ENCODE measurements at regions not wholly inside any gene's neighbourhood (a gene's known extent, or its start where the extent isn't known, plus 50 kb on each side); places are given as distances from the start of the nearest gene placed in this dataset.
"Not testable (repeated sequence)": the region's sequence is repeated elsewhere in the genome, so short reads cannot be mapped to it uniquely, and the experiment has no call there.

GRCh38 chr10:118870467-118871243, 115.9 kb upstream of the CACUL1 start:
- no peak for DNase-seq (ENCODE audit: low read depth in 2 of 2)

DNA sequence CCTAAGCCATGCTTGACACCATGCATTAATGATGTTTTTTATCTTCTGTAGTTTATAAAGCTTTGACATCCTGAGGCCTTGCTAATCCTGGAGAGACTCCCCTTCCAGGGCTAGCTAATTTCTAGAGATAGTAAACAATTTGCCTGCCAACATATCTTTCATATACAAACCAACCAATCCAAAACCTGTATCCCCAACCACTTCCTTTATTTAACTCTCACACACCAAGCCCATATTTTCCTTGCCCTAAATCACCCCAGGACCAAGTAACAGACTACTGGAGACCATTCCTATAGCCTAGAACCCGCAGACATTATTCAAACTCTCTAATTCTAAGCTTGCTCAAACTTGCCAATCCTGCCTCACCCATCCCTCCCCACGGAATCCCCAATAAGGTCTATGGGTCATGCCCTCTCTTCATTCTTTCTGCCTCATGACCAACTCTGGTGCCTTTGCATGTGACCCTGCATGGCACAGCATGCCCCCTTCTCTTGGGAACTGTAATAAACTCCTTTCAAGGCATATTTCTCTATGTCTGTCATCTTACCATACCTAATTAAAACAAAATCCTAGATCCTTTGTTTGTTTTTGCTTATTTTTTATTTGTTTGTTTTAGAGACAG, 116.6 kb upstream of the CACUL1 start:
- no peak for DNase-seq (ENCODE audit: low read depth in 2 of 2)

DNA sequence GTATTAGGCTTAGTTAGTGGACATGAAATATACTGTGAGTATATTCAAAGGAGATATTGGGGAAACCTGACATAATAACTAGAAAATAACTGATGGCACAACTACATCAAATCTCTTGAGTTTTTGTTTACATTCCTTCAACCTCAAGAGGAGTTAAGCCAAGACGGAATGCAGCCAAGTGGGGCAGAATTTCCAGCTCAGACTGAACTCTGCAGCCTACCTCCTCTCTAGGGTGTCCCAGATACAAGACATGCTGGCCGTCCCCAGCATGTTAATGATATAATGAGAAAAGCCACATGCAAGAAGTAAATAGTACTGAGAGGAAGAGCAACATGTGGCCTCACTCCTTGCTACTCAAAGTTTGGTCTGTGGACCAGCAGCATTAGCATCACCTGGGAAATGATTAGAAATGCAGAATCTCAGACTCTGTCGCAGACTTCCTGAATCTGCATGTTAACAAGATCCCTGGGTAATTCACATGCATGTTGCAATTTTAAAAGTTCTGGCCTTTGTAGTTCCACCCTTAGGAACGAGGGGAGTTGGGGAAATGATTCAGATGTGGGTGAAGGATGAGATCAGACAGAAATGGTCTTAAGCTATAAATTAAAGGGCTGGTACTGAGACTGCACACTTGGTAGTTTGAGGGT, 118.4 kb upstream of the CACUL1 start:
- DNase-seq (ENCODE audit: low read depth in 2 of 2), result no peak

- no peak for DNase-seq (ENCODE audit: low read depth in 2 of 2)
Observed at GRCh38 chr10:118873738-118874105, 119.0 kb upstream of the CACUL1 start.

- DNase-seq (ENCODE audit: low read depth in 2 of 2), result no peak
Observed at GRCh38 chr10:118874171-118874570, 119.4 kb upstream of the CACUL1 start.

GRCh38 chr10:118875087-118875486, 120.3 kb upstream of the CACUL1 start:
- no peak for DNase-seq (ENCODE audit: low read depth in 2 of 2)

GRCh38 chr10:118882741-118883140, 128.0 kb upstream of the CACUL1 start:
- DNase-seq (ENCODE audit: low read depth in 2 of 2), result no peak

DNA sequence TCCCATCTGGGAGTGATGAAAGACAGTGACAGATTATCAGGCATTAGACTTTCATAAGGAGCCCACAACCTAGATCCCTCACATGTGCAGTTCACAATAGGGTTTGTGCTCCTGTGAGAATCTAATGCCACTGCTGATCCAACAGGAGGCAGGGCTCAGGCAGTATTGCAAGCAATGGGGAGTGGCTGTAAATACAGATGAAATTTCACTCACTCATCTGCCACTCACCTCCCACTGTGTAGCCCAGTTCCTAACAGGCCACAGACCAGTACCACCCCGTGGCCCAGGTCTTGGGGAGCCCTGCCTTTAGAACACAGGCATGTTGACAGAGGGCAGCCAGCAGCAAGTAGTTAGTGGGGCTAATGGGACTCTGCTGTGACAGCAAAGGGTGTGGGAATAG, 137.3 kb upstream of the NANOS1 start:
- DNase-seq (ENCODE audit: low read depth in 2 of 2), result no peak

DNA sequence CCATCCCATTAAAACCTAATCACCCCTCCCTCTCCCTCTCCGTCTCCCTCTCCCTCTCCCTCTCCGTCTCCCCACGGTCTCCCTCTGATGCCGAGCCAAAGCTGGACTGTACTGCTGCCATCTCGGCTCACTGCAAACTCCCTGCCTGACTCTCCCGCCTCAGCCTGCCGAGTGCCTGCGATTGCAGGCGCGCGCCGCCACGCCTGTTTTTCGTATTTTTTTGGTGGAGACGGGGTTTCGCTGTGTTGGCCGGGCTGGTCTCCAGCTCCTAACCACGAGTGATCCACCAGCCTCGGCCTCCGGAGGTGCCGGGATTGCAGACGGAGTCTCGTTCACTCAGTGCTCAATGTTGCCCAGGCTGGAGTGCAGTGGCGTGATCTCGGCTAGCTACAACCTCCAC, 134.6 kb upstream of the NANOS1 start:
- not testable (repeated sequence) for DNase-seq (ENCODE audit: low read depth in 2 of 2)

GRCh38 chr10:118900617-118901016, 128.9 kb upstream of the NANOS1 start:
- no peak for DNase-seq (ENCODE audit: low read depth in 2 of 2)

DNA sequence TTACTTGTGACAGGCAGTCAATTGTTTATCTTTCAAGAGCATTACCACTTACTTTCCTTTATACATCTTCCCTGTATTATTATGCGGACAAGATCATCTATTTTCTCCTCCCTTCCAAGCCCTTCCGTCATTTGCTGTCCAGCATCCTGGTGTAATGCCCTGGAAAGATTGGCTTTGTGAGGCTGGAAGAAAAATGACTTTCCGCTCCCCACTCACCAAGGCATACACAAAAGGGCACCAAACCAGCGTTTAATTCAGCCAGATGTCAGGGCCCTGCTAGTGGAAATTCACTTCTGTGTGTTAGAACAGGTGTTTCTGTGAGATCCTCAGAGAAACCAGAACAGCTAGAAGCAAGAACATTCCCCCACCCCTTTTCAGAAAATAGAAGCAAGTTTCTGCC, 128.1 kb upstream of the NANOS1 start:
- no peak for DNase-seq (ENCODE audit: low read depth in 2 of 2)

DNA sequence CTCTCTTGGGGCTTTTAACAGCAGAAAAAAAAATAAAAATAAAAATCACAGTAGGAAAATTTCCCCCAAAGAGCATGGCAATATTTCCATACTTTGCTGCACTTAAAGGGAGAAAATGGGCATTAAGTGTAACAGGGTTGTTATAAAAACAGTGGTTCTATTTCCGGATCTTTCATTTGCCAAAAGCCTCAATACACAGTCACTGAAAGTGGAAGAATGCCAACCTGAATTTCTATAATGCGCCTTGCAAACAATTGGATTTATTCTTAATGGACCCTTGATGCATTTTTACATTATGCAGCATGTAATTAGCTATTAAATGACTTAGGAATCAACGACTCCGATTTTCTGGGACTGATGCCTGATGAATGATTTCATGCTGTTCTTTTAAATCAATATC, 127.6 kb upstream of the NANOS1 start:
- DNase-seq (ENCODE audit: low read depth in 2 of 2), result no peak

GRCh38 chr10:118902656-118903055, 126.9 kb upstream of the NANOS1 start:
- DNase-seq (ENCODE audit: low read depth in 2 of 2), result not testable (repeated sequence)

- no peak for DNase-seq (ENCODE audit: low read depth in 2 of 2)
Observed at GRCh38 chr10:118903251-118903650, 126.3 kb upstream of the NANOS1 start.

- no peak for DNase-seq (ENCODE audit: low read depth in 2 of 2)
Observed at GRCh38 chr10:118903691-118904090, 125.8 kb upstream of the NANOS1 start.

- DNase-seq (ENCODE audit: low read depth in 2 of 2), result no peak
Observed at GRCh38 chr10:118904286-118904685, 125.2 kb upstream of the NANOS1 start.

DNA sequence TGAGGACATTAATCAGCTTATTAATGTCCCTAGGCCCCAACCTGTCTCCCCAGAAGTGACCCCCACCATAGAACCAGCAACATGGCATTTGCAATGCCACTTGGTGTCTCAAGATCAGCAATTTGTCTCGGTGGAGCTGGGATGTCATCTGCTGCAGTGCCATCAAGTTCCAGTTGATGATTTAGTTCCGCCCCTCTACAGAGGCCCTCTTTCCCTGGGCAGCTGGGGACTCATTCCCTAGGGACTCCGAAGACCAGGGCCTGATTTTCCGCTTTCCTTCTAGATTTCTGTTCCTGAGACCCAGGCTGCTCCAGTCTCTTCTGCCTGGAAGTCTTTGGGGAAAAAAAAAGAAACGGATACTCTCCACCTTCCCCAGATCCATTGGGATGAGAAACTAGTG, 122.5 kb upstream of the NANOS1 start:
- DNase-seq (ENCODE audit: low read depth in 2 of 2), result no peak

GRCh38 chr10:118908557-118909256, 120.8 kb upstream of the NANOS1 start:
- DNase-seq (ENCODE audit: low read depth in 2 of 2), result no peak

- DNase-seq (ENCODE audit: low read depth in 2 of 2), result no peak
Observed at GRCh38 chr10:118910702-118911101, 118.8 kb upstream of the NANOS1 start.

GRCh38 chr10:118911363-118911762, 118.2 kb upstream of the NANOS1 start:
- no peak for DNase-seq (ENCODE audit: low read depth in 2 of 2)

DNA sequence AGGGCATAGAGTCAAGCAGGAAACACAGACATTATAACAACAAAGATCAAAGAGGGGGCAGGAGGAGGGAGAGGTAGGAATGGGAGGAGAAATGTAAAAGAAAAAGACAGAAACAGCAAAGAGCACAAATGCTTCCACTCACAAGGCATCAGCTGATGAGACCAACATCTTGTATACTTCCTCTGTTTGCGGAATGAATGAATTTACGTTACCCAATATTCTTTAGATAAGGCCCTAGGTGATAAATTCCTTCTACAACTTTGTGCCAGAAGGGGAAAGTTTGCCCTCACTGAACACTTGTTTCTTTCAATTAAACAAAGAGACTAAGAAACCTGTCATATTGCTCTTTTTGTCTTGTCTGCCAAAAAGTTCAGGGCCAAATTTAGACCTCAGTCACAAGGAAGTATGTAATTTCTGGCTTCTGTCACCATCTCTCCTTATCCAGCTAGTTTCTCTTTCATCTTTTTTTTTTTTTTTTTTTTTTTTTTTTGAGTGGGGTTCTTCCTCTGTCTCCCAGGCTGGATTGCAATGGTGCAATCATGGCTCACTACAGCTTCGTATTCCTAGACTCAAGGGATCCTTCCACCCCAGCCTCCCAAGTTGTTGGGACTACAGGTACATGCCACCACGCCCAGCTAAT, 116.4 kb upstream of the NANOS1 start:
- no peak for DNase-seq (ENCODE audit: low read depth in 2 of 2)

DNA sequence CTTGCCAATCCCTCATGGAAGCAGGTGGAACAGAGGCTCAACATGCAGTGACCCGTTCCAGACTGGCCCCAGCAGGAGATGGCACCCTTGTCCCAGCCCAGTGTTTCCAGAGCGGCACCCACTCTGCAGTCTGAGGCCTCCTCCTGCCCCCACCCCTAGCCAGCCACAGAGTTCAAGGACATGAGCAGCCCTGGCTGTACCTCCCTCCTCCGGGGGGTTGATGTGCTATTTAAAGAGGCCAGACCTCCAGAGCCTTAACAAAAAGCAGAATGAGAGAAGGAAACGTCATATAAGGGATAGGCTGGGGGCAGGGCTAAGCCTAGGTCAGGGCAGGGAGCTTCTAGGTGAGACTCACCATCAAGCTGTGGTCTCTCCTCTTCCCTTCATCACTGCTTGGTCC, 115.7 kb upstream of the NANOS1 start:
- no peak for DNase-seq (ENCODE audit: low read depth in 2 of 2)
